Heart right ventricle (tissue), 16 donors: ENCODE measurements at regions not wholly inside any gene's neighbourhood (a gene's known extent, or its start where the extent isn't known, plus 50 kb on each side); places are given as distances from the start of the nearest gene placed in this dataset.

ENCODE experiments used
- ATAC-seq, 8 donors: fragments of 200-7000 bp; cut with Tn5 transposase; one replicate each; pipeline ENCODE4 v1.9.1; 2020; ENCODE audit warnings: mild to moderate bottlenecking in 8 of 8, moderate library complexity in 8 of 8, moderate number of reproducible peaks in 1 of 8
- DNase-seq, 2 donors: peaks; one replicate each; pipeline ENCODE4 v3.0.0-alpha.2; 2020
- H3K27ac ChIP-seq, 10 donors: fragments of 200-600 bp; sonication (generic) in 2 of 10; one replicate each; pipeline versions ENCODE4 v1.5.0 to v1.8.0; 2020 to 2022; ENCODE audit warnings: mild to moderate bottlenecking in 3 of 10
- H3K27me3 ChIP-seq, 7 donors: fragments of 200-600 bp; one replicate each; pipeline ENCODE4 v1.8.0; 2021 to 2022; ENCODE audit warnings: mild to moderate bottlenecking in 2 of 7
- H3K36me3 ChIP-seq, 9 donors: fragments of 200-600 bp; sonication (generic) in 1 of 9; one replicate each; pipeline versions ENCODE4 v1.5.0 to v1.8.0; 2020 to 2022; ENCODE audit warnings: mild to moderate bottlenecking in 2 of 9
- H3K4me1 ChIP-seq, 9 donors: fragments of 200-600 bp; sonication (generic) in 1 of 9; one replicate each; pipeline versions ENCODE4 v1.5.0 to v1.8.0; 2020 to 2022; ENCODE audit warnings: mild to moderate bottlenecking in 4 of 9
- H3K4me3 ChIP-seq, 10 donors: fragments of 200-600 bp; sonication (generic) in 2 of 10; one replicate each; pipeline versions ENCODE4 v1.5.0 to v1.8.0; 2020 to 2022; ENCODE audit warnings: mild to moderate bottlenecking in 7 of 10, moderate library complexity in 2 of 10
- H3K9me3 ChIP-seq, 11 donors: fragments of 200-600 bp in 10 of 11; sonication (generic) in 2 of 11; one replicate each; pipeline versions ENCODE4 v1.5.0 to v1.8.0; 2013 to 2022; ENCODE audit warnings: mild to moderate bottlenecking in 2 of 11, control low read depth in 1 of 11, moderate library complexity in 1 of 11
- CTCF ChIP-seq, 9 donors: fragments of 200-600 bp; sonication (generic) in 2 of 9; IDR thresholded peaks; one replicate each; pipeline versions ENCODE4 v1.5.0 to v1.8.0; 2021 to 2022; ENCODE audit warnings: antibody characterized with exemption in 9 of 9, mild to moderate bottlenecking in 5 of 9, moderate library complexity in 1 of 9
- WGBS, 2 donors: extraction: QIAGEN DNeasy Blood & Tissue Kit; methylation state at CpG; one replicate each; pipeline ENCODE4 v1.1.7; 2013; ENCODE audit warnings: inconsistent platforms in 1 of 2; 5-methylcytosine and 5-hydroxymethylcytosine counted together
- intact Hi-C, 10 donors: fragments of 100-400 bp; cut with DNase I; formaldehyde crosslinking; loops; one replicate each; pipeline versions ENCODE4 v1.11.1 to v1.14.2; 2022
- donor health status: Arrhythmogenic right ventricular cardiomyopathy.
- donor health status: ischemic (EF 13 %, LVEDD 7.1; RV severe dilation, severe dysfunction).
- donor health status: healthy with polysubstance abuse.
- donor health status: DM: no; HTN: yes; CAD: no.
- donor health status: DM: no; HTN: no; CAD: no.
- donor health status: ischemic (EF 25% LVEDD 6.9; RV normal size, moderate dysfunction).
- donor health status: ischemic (EF 25% LVEDD 5.7; RV mildly dilated, moderate dysfunction).
- donor health status: healthy.
- donor health status: DM: yes; HTN: yes; CAD: no.
- donor health status: Ischemic cardiomyopathy.
- donor health status: ischemic (EF 35%, LVEDD 5.7; RV mildly dilated, moderate dysfunction).
- donor health status: nonischemic (EF 11% LVEDD 7.7; RV severe dilation, severe dysfunction).
- donor health status: DM: yes; HTN: yes; CAD: no.
- donor health status: PGD.
- donor health status: ischemic (EF 29% LVEDD 5.4; RV normal size, mild dysfunction).
- donor health status: nonischemic (EF 23%, LVEDD 6.1; RV moderate dilation, normal function).

- H3K4me1 ChIP-seq, result peaks cover 0 to 15% (median 0%) of the 10 kb centered on the region in 9 donors
- H3K4me3 ChIP-seq, result no peak overlapping the region
- 46 to 56% methylated on average over 6 of the region's 6 CpGs for WGBS, 2 donors
- TF ChIP-seq CTCF (IDR thresholded peaks at IDR 0.05), result no peak
- intact Hi-C loops, result no loop called here
- H3K9me3 ChIP-seq, result no peaks in the 10 kb centered on the region
- H3K27ac ChIP-seq, result no peak overlapping the region
- H3K27me3 ChIP-seq, result peaks cover 0 to 12% (median 0%) of the 10 kb centered on the region in 7 donors
- no peak for DNase-seq
- H3K36me3 ChIP-seq, result no peaks in the 10 kb centered on the region
- no peak for ATAC-seq
These were observed 665.3 kb downstream of the STK39 start for GRCh38 chr2:167581961-167582574.

GRCh38 chr2:167579826-167580225 lies 667.6 kb downstream of the STK39 start:
- WGBS, 2 donors, result 75 to 77% methylated on average over 2 of the region's 2 CpGs
- H3K4me3 ChIP-seq, result no peak overlapping the region
- DNase-seq, result no peak
- intact Hi-C loops, result no loop called here
- no peaks in the 10 kb centered on the region for H3K36me3 ChIP-seq
- peaks cover 0 to 15% (median 0%) of the 10 kb centered on the region in 9 donors for H3K4me1 ChIP-seq
- H3K27me3 ChIP-seq, result peaks cover 0 to 9% (median 0%) of the 10 kb centered on the region in 7 donors
- ATAC-seq, result no peak
- H3K27ac ChIP-seq, result no peak overlapping the region
- TF ChIP-seq CTCF (IDR thresholded peaks at IDR 0.05), result no peak
- no peaks in the 10 kb centered on the region for H3K9me3 ChIP-seq

- DNase-seq (no peak), ATAC-seq (no peak)
- TF ChIP-seq CTCF (IDR thresholded peaks at IDR 0.05), result no peak
- H3K4me1 ChIP-seq, result no peaks in the 10 kb centered on the region
- H3K4me3 ChIP-seq, result no peak overlapping the region
- H3K36me3 ChIP-seq, result no peaks in the 10 kb centered on the region
- no peak overlapping the region for H3K27ac ChIP-seq
- H3K27me3 ChIP-seq, result peaks cover 0 to 3% (median 0%) of the 10 kb centered on the region in 7 donors
- intact Hi-C loops, result no loop called here
- no peaks in the 10 kb centered on the region for H3K9me3 ChIP-seq
These were observed 672.1 kb downstream of the STK39 start for GRCh38 chr2:167575276-167575675.

GRCh38 chr2:167572883-167573619 lies 674.3 kb downstream of the STK39 start:
- H3K4me1 ChIP-seq, result no peaks in the 10 kb centered on the region
- H3K4me3 ChIP-seq, result no peak overlapping the region
- no peak overlapping the region for H3K27ac ChIP-seq
- H3K27me3 ChIP-seq, result peaks cover 0 to 3% (median 0%) of the 10 kb centered on the region in 7 donors
- H3K9me3 ChIP-seq, result no peaks in the 10 kb centered on the region
- intact Hi-C loops, result no loop called here
- 82 to 93% methylated on average over 1 of the region's 1 CpG for WGBS, 2 donors
- no peaks in the 10 kb centered on the region for H3K36me3 ChIP-seq
- DNase-seq (no peak), ATAC-seq (no peak)
- TF ChIP-seq CTCF (IDR thresholded peaks at IDR 0.05), result no peak
